ENCODE measurements at regions not wholly inside any gene's neighbourhood (a gene's known extent, or its start where the extent isn't known, plus 50 kb on each side); places are given as distances from the start of the nearest gene placed in this dataset.

- no peak for TF ChIP-seq CTCF (IDR thresholded peaks at IDR 0.05; ENCODE audit: extremely low read depth in 1 of 2, insufficient read depth in 1 of 2, low read depth in 1 of 2, low read length in 2 of 2)
- TF ChIP-seq MYC (IDR thresholded peaks at IDR 0.05; ENCODE audit: low read depth, low read length), result no peak
- no peak for TF ChIP-seq POLR2A (IDR thresholded peaks at IDR 0.05; ENCODE audit: low read depth, low read length)
- no peak for TF ChIP-seq POLR2AphosphoS5 (IDR thresholded peaks at IDR 0.05; ENCODE audit: insufficient read depth, low read depth, low read length)
- no peak for TF ChIP-seq FOS (IDR thresholded peaks at IDR 0.05; ENCODE audit: borderline replicate concordance, insufficient read depth, low read length)
- TF ChIP-seq JUN (IDR thresholded peaks at IDR 0.05; ENCODE audit: borderline replicate concordance, insufficient read depth, insufficient read length, low read depth), result no peak
Observed at GRCh38 chr12:107386569-107386968, 293.2 kb upstream of the CRY1 start.
